ENCODE measurements at regions not wholly inside any gene's neighbourhood (a gene's known extent, or its start where the extent isn't known, plus 50 kb on each side); places are given as distances from the start of the nearest gene placed in this dataset.

DNA sequence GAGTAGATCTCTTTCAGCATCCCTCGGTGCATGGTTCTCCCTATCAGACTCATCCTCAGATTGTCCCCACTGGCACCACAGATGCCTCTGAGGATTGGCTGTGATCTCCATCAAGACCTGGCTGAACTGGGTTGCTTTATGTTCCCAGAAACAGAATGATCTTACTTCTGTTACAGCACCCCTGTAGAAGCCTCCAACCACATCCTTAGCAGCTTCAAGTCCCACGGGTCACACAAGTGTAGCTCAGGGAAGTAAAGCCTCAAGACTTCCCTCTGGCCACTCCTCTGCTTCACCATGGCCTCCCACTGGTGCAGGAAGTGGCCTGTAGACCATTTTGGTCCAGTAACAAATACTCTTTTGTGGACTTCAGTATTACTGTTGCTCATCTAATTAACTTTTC is 566.4 kb upstream of the SUCLG2 start:
- Histone ChIP-seq H3K27ac (no peak overlapping the region), H3K36me3 (no peaks in the 10 kb centered on the region), H3K4me1 (no peaks in the 10 kb centered on the region), H3K27me3 (no peaks in the 10 kb centered on the region), H3K9me3 (no peaks in the 10 kb centered on the region), H3K4me3 (no peak overlapping the region)
- TF ChIP-seq POLR2A (IDR thresholded peaks at IDR 0.05), result no peak
- TF ChIP-seq EP300 (IDR thresholded peaks at IDR 0.05), result no peak
- no peak for TF ChIP-seq POLR2AphosphoS5 (IDR thresholded peaks at IDR 0.05)
- TF ChIP-seq, protein P1, sequence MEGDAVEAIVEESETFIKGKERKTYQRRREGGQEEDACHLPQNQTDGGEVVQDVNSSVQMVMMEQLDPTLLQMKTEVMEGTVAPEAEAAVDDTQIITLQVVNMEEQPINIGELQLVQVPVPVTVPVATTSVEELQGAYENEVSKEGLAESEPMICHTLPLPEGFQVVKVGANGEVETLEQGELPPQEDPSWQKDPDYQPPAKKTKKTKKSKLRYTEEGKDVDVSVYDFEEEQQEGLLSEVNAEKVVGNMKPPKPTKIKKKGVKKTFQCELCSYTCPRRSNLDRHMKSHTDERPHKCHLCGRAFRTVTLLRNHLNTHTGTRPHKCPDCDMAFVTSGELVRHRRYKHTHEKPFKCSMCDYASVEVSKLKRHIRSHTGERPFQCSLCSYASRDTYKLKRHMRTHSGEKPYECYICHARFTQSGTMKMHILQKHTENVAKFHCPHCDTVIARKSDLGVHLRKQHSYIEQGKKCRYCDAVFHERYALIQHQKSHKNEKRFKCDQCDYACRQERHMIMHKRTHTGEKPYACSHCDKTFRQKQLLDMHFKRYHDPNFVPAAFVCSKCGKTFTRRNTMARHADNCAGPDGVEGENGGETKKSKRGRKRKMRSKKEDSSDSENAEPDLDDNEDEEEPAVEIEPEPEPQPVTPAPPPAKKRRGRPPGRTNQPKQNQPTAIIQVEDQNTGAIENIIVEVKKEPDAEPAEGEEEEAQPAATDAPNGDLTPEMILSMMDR (IDR thresholded peaks at IDR 0.05), result no peak
- intact Hi-C loops (cut with DNase I), result no loop called here
- no peak for DNase-seq
- 72 to 84% methylated on average over 2 of the region's 2 CpGs for WGBS, 2 donors

DNA sequence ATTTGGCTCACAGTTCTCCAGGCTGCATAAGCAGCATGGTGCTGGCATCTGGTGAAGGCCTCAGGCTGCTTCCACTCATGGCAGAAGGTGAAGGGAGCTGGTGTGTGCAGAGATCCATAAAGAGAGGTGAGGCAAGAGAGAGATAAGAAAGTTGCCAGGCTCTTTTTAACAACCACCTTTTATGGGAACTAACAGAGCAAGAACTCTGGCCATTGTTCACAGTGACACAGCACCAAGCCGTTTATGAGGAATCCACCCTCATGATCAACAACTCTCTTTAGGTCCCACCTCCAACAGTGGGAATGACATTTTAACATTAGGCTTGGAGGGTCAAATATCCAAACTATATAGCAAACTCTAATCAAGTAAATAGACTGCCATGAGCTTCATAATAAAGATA is 557.2 kb upstream of the SUCLG2 start:
- intact Hi-C loops (cut with DNase I), result no loop called here
- WGBS, 2 donors, result 19 to 44% methylated on average over 1 of the region's 1 CpG
- no peak for TF ChIP-seq POLR2A (IDR thresholded peaks at IDR 0.05)
- TF ChIP-seq POLR2AphosphoS5 (IDR thresholded peaks at IDR 0.05), result no peak
- TF ChIP-seq EP300 (IDR thresholded peaks at IDR 0.05), result no peak
- TF ChIP-seq, protein P1 (IDR thresholded peaks at IDR 0.05), result no peak

DNA sequence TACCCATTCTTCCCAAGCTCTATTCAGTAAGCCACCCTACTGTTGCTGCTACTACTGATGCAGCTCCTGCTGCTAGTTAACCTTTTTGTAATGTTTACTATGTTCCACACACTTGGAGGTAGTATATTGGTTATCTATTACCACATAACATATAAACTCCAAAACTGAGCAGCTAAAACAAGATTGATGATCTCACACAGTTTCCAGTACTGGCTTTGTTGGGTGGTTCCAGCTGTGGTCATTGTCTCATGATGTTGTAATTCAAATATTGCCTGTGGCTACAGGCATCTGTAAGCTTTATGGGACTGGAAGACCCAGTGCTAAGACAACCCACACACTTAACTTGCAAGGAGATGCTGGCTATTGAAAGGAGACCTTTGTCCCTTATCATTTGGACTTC is 556.2 kb upstream of the SUCLG2 start:
- Histone ChIP-seq H3K27me3 (no peaks in the 10 kb centered on the region), H3K9me3 (no peaks in the 10 kb centered on the region), H3K36me3 (no peaks in the 10 kb centered on the region), H3K4me3 (no peak overlapping the region), H3K27ac (no peak overlapping the region), H3K4me1 (no peaks in the 10 kb centered on the region)
- no peak for DNase-seq
- intact Hi-C loops (cut with DNase I), result no loop called here
- TF ChIP-seq POLR2A (IDR thresholded peaks at IDR 0.05) (no peak), POLR2AphosphoS5 (IDR thresholded peaks at IDR 0.05) (no peak), EP300 (IDR thresholded peaks at IDR 0.05) (no peak)
- TF ChIP-seq, protein P1 (IDR thresholded peaks at IDR 0.05), result no peak

More for the DNA sequence above, 557.2 kb upstream of the SUCLG2 start:
- no peak overlapping the region for H3K4me3 ChIP-seq
- no peak overlapping the region for H3K27ac ChIP-seq
- no peaks in the 10 kb centered on the region for H3K36me3 ChIP-seq
- DNase-seq, result no peak
- H3K9me3 ChIP-seq, result no peaks in the 10 kb centered on the region
- no peaks in the 10 kb centered on the region for H3K4me1 ChIP-seq
- no peaks in the 10 kb centered on the region for H3K27me3 ChIP-seq

DNA sequence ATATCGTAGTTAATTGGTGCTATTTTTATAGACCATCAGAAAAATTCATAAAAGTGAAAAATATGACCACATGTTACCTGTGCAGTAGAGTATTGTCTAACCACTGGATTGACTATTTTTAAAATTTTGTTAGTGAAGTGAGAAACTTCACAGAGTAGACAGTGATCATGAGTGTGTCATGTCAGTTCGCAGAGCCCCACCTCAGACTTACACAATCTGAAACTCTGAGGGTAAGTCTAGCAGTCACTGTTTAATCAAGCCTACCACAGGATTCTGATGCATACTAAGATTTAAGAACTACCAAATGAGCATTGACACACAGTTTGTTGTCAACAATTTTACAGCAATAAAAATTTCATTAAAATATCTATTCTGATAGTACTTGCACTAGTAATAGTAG is 552.9 kb upstream of the SUCLG2 start:
- Histone ChIP-seq H3K4me1 (no peaks in the 10 kb centered on the region), H3K4me3 (no peak overlapping the region), H3K27ac (no peak overlapping the region), H3K27me3 (no peaks in the 10 kb centered on the region), H3K36me3 (no peaks in the 10 kb centered on the region), H3K9me3 (peaks cover 0 to 5% (median 0%) of the 10 kb centered on the region in 4 donors)
- DNase-seq, result no peak
- 80 to 90% methylated on average over 2 of the region's 2 CpGs for WGBS, 2 donors
- intact Hi-C loops (cut with DNase I), result no loop called here
- TF ChIP-seq POLR2A (IDR thresholded peaks at IDR 0.05) (no peak), POLR2AphosphoS5 (IDR thresholded peaks at IDR 0.05) (no peak), EP300 (IDR thresholded peaks at IDR 0.05) (no peak)
- TF ChIP-seq, protein P1 (IDR thresholded peaks at IDR 0.05), result no peak

DNA sequence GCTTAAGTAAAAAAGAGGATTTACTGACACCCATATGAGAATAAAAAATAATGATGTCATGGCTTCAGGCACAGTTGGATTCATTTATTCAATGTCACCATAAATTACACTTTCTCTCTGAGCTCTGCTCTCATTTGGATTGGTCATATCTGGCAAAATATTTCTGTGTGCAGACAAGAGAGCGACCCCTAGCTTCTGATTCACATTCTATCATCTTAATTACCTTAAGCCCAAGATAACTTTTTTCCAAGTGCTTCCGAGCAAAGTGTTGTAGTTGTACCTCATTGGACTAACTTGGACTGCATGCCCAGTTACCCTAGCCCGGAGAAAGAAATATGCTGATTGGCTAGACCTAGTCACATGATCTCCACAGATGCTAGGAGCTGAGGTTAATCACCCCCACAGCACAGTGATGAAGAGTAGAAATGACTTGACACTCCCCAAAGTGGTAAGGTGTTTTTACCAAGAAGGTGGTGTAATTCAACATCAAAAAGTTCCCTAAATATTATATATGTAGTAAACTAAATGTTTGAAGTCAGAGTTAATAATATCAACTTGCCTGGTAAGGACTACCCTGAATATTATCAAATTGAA is 552.2 kb upstream of the SUCLG2 start:
- H3K4me3 ChIP-seq, result no peak overlapping the region
- 89 to 90% methylated on average over 3 of the region's 3 CpGs for WGBS, 2 donors
- intact Hi-C loops (cut with DNase I), result no loop called here
- DNase-seq, result no peak
- no peak for TF ChIP-seq POLR2A (IDR thresholded peaks at IDR 0.05)
- peaks cover 0 to 5% (median 0%) of the 10 kb centered on the region in 4 donors for H3K9me3 ChIP-seq
- H3K27ac ChIP-seq, result no peak overlapping the region
- no peaks in the 10 kb centered on the region for H3K27me3 ChIP-seq
- no peaks in the 10 kb centered on the region for H3K4me1 ChIP-seq
- H3K36me3 ChIP-seq, result no peaks in the 10 kb centered on the region

Measured in sigmoid colon (tissue), 6 donors.